HG03378 (cell line): ENCODE measurements at regions not wholly inside any gene's neighbourhood (a gene's known extent, or its start where the extent isn't known, plus 50 kb on each side); places are given as distances from the start of the nearest gene placed in this dataset.

Source experiments
- ATAC-seq: cut with Tn5 transposase; IDR thresholded peaks from one replicate; pipeline ENCODE4 v1.9.1; 2021; ENCODE audit warnings: mild to moderate bottlenecking, moderate library complexity; ENCODE audit not compliant: unreplicated experiment

DNA sequence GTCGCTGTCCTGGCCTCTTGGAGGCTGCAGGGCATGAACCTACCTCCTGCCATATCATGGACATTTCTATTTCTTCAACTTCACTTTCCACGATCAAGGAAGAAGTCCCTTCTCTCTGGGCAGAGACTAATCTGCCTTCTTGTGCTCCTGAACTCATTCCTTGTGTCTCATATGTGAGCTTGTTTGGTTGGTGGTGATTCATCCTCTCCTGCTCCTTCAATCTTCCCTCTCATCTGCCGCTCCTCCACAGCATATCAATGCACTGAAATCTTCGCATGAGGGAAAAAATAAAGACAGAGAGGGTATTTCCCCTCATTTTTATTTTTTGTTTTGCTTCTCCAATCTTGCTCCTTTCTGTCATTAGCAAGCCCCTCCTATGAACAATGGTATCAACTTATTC is 571.7 kb upstream of the GOT2 start:
- ATAC-seq: no peak

DNA sequence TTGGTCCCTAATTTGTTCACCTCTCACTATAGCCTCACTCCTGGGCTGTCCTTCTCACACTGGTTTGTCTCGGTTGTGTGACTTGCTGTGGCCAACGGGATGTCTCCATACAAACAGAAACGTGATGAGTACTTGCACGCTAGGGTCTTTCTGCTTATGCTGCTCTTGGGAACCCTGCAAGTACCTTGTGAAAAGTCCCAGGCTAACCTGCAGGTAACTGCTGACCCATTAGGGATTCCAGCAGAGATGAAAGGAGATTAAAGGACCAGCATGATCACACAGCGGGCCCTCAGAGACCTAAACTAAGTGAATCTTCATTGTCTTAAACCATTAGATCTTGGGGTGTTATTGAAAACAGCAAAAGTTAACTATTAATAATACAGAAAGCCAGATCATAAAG is 562.8 kb upstream of the GOT2 start:
- ATAC-seq: no peak

- ATAC-seq: no peak
Measured at GRCh38 chr16:59295993-59296736, 562.0 kb upstream of the GOT2 start.

DNA sequence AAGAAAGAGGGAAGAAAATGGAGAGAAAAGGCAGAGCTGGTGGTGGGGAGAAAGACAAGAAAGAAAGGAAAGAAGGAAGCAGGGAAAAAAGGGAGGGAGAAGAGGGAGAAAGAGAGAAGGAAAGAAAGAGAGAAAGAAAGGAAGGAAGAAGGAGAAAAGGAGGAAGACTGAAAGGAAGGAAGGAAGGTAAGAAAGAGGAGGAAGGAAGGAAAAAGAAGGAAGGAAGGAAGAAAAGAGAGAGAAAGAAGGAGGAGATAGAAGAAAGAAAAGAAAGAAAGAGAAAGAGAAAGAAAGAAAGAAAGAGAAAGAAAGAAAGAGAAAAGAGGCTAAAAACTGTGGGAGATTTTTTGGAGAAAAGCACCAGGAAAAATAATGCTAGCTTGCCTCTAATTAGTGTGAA is 561.4 kb upstream of the GOT2 start:
- no peak for ATAC-seq

- ATAC-seq: no peak
Measured at GRCh38 chr16:59290718-59291117, 556.6 kb upstream of the GOT2 start.

- no peak for ATAC-seq
Measured at GRCh38 chr16:59289151-59289550, 555.0 kb upstream of the GOT2 start.

GRCh38 chr16:59274141-59274540 is 540.0 kb upstream of the GOT2 start:
- ATAC-seq: no peak

- no peak for ATAC-seq
Measured at GRCh38 chr16:59263955-59264354, 529.8 kb upstream of the GOT2 start.

DNA sequence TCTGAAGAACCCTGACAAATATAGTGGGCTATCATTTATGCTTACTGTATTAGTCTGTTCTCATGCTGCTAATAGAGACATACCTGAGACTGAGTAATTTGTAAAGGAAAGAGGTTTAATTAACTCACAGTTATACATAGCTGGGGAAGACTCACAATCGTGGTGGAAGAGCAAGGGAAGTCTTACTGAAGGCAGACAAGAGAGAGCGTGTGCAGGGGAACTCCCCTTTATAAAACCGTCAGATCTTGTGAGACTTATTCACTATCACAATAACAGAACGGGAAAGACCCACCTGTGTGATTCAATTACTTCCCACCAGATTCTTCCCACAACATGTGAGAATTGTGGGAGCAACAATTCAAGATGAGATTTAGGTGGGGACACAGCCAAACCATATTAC is 526.8 kb upstream of the GOT2 start:
- ATAC-seq: no peak

DNA sequence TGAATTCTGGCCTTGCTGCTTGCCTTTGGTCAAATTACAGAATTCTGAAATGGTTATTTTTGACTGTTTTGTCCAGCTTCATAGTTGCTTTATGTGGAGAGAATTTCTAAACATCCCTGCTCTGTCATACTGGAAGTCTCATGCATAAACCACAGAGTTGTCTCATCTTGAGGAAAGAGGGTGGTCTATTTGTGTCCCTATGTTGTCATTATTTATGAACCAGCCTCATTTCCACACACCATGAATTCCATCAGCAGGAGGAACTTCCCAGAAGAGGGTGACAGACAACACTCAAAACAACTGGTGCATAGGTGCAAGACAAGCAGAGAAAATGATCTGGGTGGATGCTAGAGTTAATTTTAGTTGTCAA is 525.8 kb upstream of the GOT2 start:
- ATAC-seq: no peak

DNA sequence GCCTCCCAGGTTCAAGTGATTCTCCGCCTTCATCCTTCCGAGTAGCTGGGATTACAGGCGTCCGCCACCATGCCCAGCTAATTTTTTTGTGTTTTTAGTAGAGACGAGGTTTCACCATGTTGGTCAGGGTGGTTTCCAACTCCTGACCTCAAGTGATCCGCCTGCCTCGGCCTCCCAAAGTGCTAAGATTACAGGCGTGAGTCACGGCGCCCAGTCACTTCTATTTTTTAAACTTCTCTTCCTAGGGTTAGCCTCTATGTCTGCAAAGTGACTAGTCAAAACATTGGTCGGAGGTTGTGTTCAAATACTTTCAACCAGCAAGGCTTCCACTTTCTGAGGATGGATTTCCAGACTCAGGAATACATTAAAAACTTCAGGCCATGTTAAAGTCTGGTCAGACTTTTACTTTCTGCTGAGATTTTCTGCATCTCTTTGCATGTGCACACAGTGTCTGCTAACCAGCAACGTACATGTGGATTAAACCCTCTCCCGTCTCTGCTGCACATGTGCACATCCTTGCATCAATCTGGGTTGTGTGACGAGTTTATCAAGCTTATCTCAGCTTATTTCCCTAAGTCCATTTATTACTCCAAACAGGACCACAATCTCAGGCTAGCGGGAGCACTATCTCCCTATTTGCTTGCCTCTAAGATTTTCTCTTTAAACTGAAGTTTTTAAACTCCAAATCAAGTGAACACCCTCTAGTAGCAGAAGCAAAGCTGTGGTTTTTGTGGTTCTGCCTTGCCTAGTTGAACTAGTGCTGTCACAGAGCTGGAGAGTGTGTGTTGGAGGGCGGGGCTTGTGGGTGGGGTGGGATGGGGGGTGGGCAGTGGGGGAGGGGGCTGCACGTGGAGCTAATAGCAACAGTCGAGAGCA is 525.2 kb upstream of the GOT2 start:
- no peak for ATAC-seq

DNA sequence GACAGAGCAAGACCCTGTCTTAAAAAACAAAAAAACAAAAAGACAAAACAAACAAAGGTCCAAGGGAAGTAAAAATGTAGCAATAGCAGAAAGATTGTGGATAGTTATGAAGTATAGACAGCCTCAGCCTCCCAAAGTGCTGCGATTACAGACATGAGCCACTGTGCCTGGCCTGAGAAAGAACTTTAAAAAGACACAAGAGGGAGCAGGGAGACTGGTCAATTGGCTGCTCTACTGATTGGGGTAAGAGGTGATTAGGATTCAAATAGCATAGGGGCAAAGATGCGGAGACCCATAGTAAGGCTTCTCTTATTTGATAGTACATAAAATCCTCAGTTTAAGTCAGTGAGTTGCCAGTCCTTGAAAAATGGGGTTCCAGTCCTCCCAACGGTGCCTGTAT is 518.2 kb upstream of the GOT2 start:
- ATAC-seq: no peak

- no peak for ATAC-seq
Measured at GRCh38 chr16:59249011-59249410, 514.9 kb upstream of the GOT2 start.

- no peak for ATAC-seq
Measured at GRCh38 chr16:59242556-59242955, 508.4 kb upstream of the GOT2 start.

GRCh38 chr16:59238246-59238645 is 504.1 kb upstream of the GOT2 start:
- no peak for ATAC-seq

GRCh38 chr16:59236804-59237458 is 502.8 kb upstream of the GOT2 start:
- no peak for ATAC-seq

GRCh38 chr16:59224401-59224800 is 490.3 kb upstream of the GOT2 start:
- no peak for ATAC-seq

DNA sequence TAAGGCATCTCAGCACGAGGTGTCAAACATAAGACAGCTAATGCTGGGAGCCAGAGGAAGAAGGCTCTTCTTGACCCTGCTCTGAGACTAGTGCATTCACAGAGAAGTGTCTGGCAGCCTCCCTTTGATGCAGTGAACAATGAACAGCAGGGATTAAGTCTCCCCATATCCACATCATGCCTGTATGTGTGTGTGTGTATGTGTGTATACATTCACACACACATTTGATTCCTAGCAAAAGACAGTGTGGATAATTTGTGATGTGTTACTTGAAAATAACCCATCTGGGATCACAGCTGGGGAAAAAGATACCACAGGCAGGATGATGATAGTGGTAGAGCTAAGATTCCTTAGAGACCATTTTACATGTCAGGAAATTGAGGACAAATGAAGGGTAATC is 485.9 kb upstream of the GOT2 start:
- ATAC-seq: no peak

DNA sequence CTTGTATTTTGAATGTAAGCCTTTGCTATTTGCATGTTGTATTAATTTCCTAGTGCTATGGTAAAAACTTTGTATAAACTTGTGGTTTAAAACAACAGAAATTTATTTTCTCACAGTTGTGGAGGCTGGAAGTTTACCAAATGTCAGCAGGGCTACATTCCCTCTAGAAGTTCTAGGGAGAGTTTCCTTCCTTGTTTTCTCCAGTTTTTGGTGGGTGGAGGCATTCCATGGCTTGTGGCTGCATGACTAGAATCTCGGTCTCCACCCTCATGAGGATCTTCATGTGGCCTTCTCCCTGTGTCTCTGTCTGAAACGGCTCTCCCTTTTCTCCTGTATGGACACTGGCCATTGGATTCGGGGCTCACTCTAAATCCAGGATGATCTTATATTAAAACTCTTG is 482.2 kb upstream of the GOT2 start:
- ATAC-seq: no peak

- ATAC-seq: no peak
Measured at GRCh38 chr16:59214455-59214854, 480.3 kb upstream of the GOT2 start.

DNA sequence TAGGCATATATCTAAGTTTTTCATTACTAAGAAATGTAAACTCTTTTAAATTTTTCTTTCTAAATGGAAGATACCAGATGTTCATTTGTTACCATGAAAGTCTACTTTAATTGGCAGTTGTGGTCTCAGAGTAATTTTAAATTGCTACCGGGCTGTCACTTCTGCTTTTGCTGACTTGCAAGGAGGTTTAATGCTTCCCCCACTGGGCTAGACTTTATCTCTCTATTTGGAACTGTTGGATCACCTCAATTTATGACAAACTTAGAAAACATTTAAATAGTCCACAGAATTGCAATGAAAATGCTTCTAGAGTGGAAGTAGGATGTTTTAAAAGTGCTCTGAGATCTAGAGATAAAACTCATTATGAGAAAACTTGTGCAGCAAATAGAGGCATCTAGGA is 479.8 kb upstream of the GOT2 start:
- no peak for ATAC-seq

- ATAC-seq: no peak
Measured at GRCh38 chr16:59212492-59213024, 478.4 kb upstream of the GOT2 start.
